ENCODE measurements at regions not wholly inside any gene's neighbourhood (a gene's known extent, or its start where the extent isn't known, plus 50 kb on each side); places are given as distances from the start of the nearest gene placed in this dataset.

GRCh38 chr2:33913071-33913616 lies 314.0 kb upstream of the FAM98A start:
- Histone ChIP-seq H3K9me3 (no peaks in the 10 kb centered on the region; the same call in 1 of the 2 replicates), H3K36me3 (ENCODE audit: control insufficient read depth, insufficient read depth, low read length) (no peaks in the 10 kb centered on the region), H3K27me3 (replicated peaks; ENCODE audit: control insufficient read depth, insufficient read depth, low read length) (no peaks in the 10 kb centered on the region), H3K4me1 (no peaks in the 10 kb centered on the region), H3K4me3 (ENCODE audit: low read depth, low read length) (no peak overlapping the region)
- no peak for DNase-seq
- Mint-ChIP-seq H3K27me3 (ENCODE audit: insufficient read depth, unreplicated experiment) (no peaks in the 10 kb centered on the region), H3K4me1 (ENCODE audit: low read depth, unreplicated experiment) (no peaks in the 10 kb centered on the region), H3K4me3 (ENCODE audit: unreplicated experiment) (no peak overlapping the region), H3K36me3 (ENCODE audit: insufficient read depth, unreplicated experiment) (no peaks in the 10 kb centered on the region), H3K9me3 (ENCODE audit: unreplicated experiment) (peaks cover 13% of the 10 kb centered on the region), H3K27ac (ENCODE audit: unreplicated experiment) (no peak overlapping the region)
- POLR2A ChIA-PET, result no interaction called here
- no TSS peak for BruUV-seq (replicated peaks)
- TF ChIP-seq CTCF (IDR thresholded peaks at IDR 0.05; ENCODE audit: insufficient read depth in 1 of 2, low read depth in 1 of 2, low read length in 1 of 2, severe bottlenecking in 1 of 2, unreplicated experiment in 1 of 2), result no peak
- CTCF ChIA-PET, result no interaction called here
- intact Hi-C loops (cut with micrococcal nuclease; ENCODE audit: unreplicated experiment), result no loop called here

DNA sequence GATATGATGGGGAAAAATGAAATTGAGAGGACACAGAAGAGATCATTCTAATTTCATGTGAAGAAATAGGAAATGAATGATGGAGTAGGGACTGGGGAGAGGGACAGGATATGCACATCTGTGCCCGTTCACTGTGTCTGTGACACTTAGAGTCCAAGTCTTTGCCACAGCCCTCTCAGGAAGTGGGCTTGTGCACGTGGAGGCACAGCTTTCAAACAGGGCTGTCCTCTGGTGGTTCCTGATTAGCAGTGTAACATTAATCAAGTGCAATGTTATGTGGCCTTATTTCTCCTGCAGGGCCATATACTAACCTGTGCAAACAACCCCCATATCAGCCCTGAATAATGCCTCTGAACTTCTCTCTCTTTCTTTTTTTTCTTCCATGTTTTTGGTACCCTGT lies 312.2 kb upstream of the FAM98A start:
- Mint-ChIP-seq H3K4me3 (ENCODE audit: unreplicated experiment) (no peak overlapping the region), H3K27me3 (ENCODE audit: insufficient read depth, unreplicated experiment) (no peaks in the 10 kb centered on the region), H3K9me3 (ENCODE audit: unreplicated experiment) (peaks cover 13% of the 10 kb centered on the region), H3K36me3 (ENCODE audit: insufficient read depth, unreplicated experiment) (no peaks in the 10 kb centered on the region), H3K27ac (ENCODE audit: unreplicated experiment) (no peak overlapping the region), H3K4me1 (ENCODE audit: low read depth, unreplicated experiment) (no peaks in the 10 kb centered on the region)
- peak in 1 of 2 experiments; percentile 2 for TF ChIP-seq CTCF (IDR thresholded peaks at IDR 0.05; ENCODE audit: insufficient read depth in 1 of 2, low read depth in 1 of 2, low read length in 1 of 2, severe bottlenecking in 1 of 2, unreplicated experiment in 1 of 2)
- Histone ChIP-seq H3K36me3 (ENCODE audit: control insufficient read depth, insufficient read depth, low read length) (no peaks in the 10 kb centered on the region), H3K9me3 (no peaks in the 10 kb centered on the region; the same call in 1 of the 2 replicates), H3K4me3 (ENCODE audit: low read depth, low read length) (no peak overlapping the region), H3K27me3 (replicated peaks; ENCODE audit: control insufficient read depth, insufficient read depth, low read length) (no peaks in the 10 kb centered on the region), H3K4me1 (no peaks in the 10 kb centered on the region)
- no TSS peak for BruUV-seq (replicated peaks)
- POLR2A ChIA-PET, result no interaction called here
- CTCF ChIA-PET, result no interaction called here
- intact Hi-C loops (cut with micrococcal nuclease; ENCODE audit: unreplicated experiment), result no loop called here
- DNase-seq, result no peak

DNA sequence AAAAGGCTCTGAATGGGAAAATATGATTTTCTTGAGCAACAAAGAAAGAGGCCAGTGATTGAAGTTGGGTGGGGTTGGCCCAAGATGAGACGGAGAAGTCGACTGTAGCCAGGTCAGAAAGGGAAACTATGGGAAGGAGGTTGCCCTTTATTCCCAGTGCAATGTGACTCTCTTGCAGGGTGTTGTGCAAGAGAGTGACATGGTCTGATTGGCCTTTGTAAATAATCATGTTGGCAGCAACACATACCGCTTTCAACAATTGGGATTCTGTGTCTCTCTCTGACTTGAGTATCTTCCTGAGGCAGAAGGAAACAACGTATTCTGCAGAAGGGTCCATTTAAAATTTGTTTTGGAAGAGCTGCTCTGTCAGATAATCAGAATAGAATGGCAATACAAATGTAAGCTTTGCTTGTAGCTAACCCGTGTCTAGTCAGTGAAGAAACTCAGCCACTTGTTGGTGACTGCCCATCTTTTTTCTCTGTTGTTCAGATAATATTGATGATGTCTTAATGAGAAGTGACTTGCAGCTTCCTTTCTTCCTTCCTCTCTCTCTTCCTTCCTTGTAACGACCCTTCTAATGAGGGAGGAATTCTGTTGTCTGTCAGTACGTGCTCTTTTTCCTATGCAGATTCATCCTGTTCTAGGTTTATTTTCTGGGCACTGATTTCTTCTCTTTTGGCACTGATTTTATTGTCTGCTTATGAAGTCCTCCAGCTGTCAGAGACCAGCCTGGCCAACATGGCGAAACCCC lies 311.0 kb upstream of the FAM98A start:
- Mint-ChIP-seq H3K9me3 (ENCODE audit: unreplicated experiment) (peaks cover 14% of the 10 kb centered on the region), H3K27me3 (ENCODE audit: insufficient read depth, unreplicated experiment) (no peaks in the 10 kb centered on the region), H3K4me3 (ENCODE audit: unreplicated experiment) (no peak overlapping the region), H3K36me3 (ENCODE audit: insufficient read depth, unreplicated experiment) (no peaks in the 10 kb centered on the region), H3K4me1 (ENCODE audit: low read depth, unreplicated experiment) (no peaks in the 10 kb centered on the region), H3K27ac (ENCODE audit: unreplicated experiment) (no peak overlapping the region)
- CTCF ChIA-PET, result no interaction called here
- Histone ChIP-seq H3K27me3 (replicated peaks; ENCODE audit: control insufficient read depth, insufficient read depth, low read length) (no peaks in the 10 kb centered on the region), H3K36me3 (ENCODE audit: control insufficient read depth, insufficient read depth, low read length) (no peaks in the 10 kb centered on the region), H3K4me3 (ENCODE audit: low read depth, low read length) (no peak overlapping the region), H3K4me1 (no peaks in the 10 kb centered on the region), H3K9me3 (no peaks in the 10 kb centered on the region; the same call in 1 of the 2 replicates)
- BruUV-seq (replicated peaks), result no TSS peak
- no peak for TF ChIP-seq CTCF (IDR thresholded peaks at IDR 0.05; ENCODE audit: insufficient read depth in 1 of 2, low read depth in 1 of 2, low read length in 1 of 2, severe bottlenecking in 1 of 2, unreplicated experiment in 1 of 2)
- no peak for DNase-seq
- POLR2A ChIA-PET, result no interaction called here
- intact Hi-C loops (cut with micrococcal nuclease; ENCODE audit: unreplicated experiment), result no loop called here

All from Caco-2 (cell line).